Pancreas (tissue), 10 donors: ENCODE measurements at regions not wholly inside any gene's neighbourhood (a gene's known extent, or its start where the extent isn't known, plus 50 kb on each side); places are given as distances from the start of the nearest gene placed in this dataset.

Experiments
- ATAC-seq, 4 donors: fragments of 200-7000 bp; cut with Tn5 transposase; one replicate each; pipeline versions ENCODE4 v1.8.0 to v1.9.1; 2020; ENCODE audit warnings: mild to moderate bottlenecking in 4 of 4, moderate library complexity in 4 of 4
- DNase-seq, 6 donors: peaks; one replicate each; pipeline ENCODE4 v3.0.0-alpha.2; 2020
- FAIRE-seq: peaks from 2 replicates; lab custom pipeline; 2012; peaks lifted over from hg19 to GRCh38; lab: Jason Lieb, UNC
- H3K27ac ChIP-seq, 4 donors: fragments of 200-600 bp; sonication (generic); 1 replicate in 3 of 4; 2 replicates in 1 of 4; pipeline versions ENCODE4 v1.5.0 to v1.8.0; 2020
- H3K27me3 ChIP-seq, 4 donors: fragments of 200-600 bp; one replicate each; pipeline ENCODE4 v1.8.0; 2021
- H3K36me3 ChIP-seq, 3 donors: fragments of 200-600 bp; sonication (generic) in 1 of 3; one replicate each; pipeline versions ENCODE4 v1.5.0 to v1.8.0; 2020 to 2021
- H3K4me1 ChIP-seq, 3 donors: fragments of 200-600 bp; one replicate each; pipeline ENCODE4 v1.8.0; 2021
- H3K4me3 ChIP-seq, 4 donors: fragments of 200-600 bp; sonication (generic) in 2 of 4; one replicate each; pipeline versions ENCODE4 v1.5.0 to v1.8.0; 2020 to 2021
- H3K9me3 ChIP-seq, 4 donors: fragments of 200-600 bp; one replicate each; pipeline ENCODE4 v1.8.0; 2021
- CTCF ChIP-seq, 4 donors: fragments of 200-600 bp; sonication (generic) in 3 of 4; IDR thresholded peaks; one replicate each; pipeline versions ENCODE4 v1.5.0 to v1.8.0; 2021; ENCODE audit warnings: antibody characterized with exemption in 4 of 4
- WGBS, 2 donors: extraction: QIAGEN DNeasy Blood & Tissue Kit; methylation state at CpG; one replicate each; pipeline ENCODE4 v1.1.7; 2013; 5-methylcytosine and 5-hydroxymethylcytosine counted together
- intact Hi-C, 3 donors: fragments of 100-400 bp; cut with DNase I; formaldehyde crosslinking; loops; one replicate each; pipeline versions ENCODE4 v1.11.1 to v1.14.2; 2022
- donor health status: healthy with polysubstance abuse.
- donor health status: DM: no; HTN: no; CAD: no; lungs with moderate emphysema.
- donor health status: DM: no; HTN: no; CAD: no.
- donor health status: control.
- donor health status: control.
- donor health status: Bipolar disorder and iron deficiency.
- donor health status: DM: yes; HTN: yes; CAD: no.
- donor health status: DM: no; HTN: no; CAD: no.
- donor health status: DM: no; HTN: no; CAD: no.
- donor health status: DM: yes; HTN: yes; CAD: no.

GRCh38 chr2:145305889-145306288 lies 786.0 kb upstream of the ZEB2 start:
- Histone ChIP-seq H3K4me1 (no peaks in the 10 kb centered on the region), H3K27me3 (no peaks in the 10 kb centered on the region), H3K9me3 (peaks cover 0 to 3% (median 0%) of the 10 kb centered on the region in 4 donors), H3K4me3 (no peak overlapping the region), H3K27ac (no peak overlapping the region), H3K36me3 (no peaks in the 10 kb centered on the region)
- intact Hi-C loops, result no loop called here
- 65 to 90% methylated on average over 1 of the region's 1 CpG for WGBS, 2 donors
- TF ChIP-seq CTCF (IDR thresholded peaks at IDR 0.05), result no peak
- DNase-seq, result no peak
- no peak for ATAC-seq
- no peak for FAIRE-seq

DNA sequence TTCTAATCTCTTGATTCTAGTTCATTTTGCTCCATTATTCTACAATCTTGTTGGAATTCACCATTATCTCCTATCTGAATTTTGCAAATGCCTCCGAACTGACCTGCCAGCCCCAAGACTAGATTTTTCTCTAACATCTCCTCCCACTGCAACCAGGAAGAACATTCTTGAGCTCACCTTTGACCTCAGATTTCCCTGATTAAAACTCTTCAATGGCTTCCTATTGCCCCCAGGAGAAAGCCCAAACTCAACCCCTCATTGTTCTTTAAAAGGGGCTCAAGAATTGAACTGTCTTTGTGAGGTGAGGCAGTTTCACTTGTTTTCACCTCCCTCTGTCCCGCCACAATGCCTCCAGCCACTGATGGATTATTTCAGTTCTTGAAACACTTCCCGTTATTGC lies 784.6 kb upstream of the ZEB2 start:
- Histone ChIP-seq H3K4me3 (no peak overlapping the region), H3K36me3 (no peaks in the 10 kb centered on the region), H3K27me3 (no peaks in the 10 kb centered on the region), H3K4me1 (no peaks in the 10 kb centered on the region), H3K27ac (no peak overlapping the region), H3K9me3 (peaks cover 0 to 3% (median 0%) of the 10 kb centered on the region in 4 donors)
- intact Hi-C loops, result no loop called here
- 85 to 91% methylated on average over 3 of the region's 3 CpGs for WGBS, 2 donors
- DNase-seq, result no peak
- FAIRE-seq, result no peak
- no peak for TF ChIP-seq CTCF (IDR thresholded peaks at IDR 0.05)
- ATAC-seq, result no peak

GRCh38 chr2:145303536-145303935 lies 783.6 kb upstream of the ZEB2 start:
- no peak overlapping the region for H3K27ac ChIP-seq
- no peak for DNase-seq
- ATAC-seq, result no peak
- no peaks in the 10 kb centered on the region for H3K4me1 ChIP-seq
- no peak overlapping the region for H3K4me3 ChIP-seq
- no peak for FAIRE-seq
- H3K9me3 ChIP-seq, result peaks cover 0 to 3% (median 0%) of the 10 kb centered on the region in 4 donors
- H3K27me3 ChIP-seq, result no peaks in the 10 kb centered on the region
- no peaks in the 10 kb centered on the region for H3K36me3 ChIP-seq
- intact Hi-C loops, result no loop called here
- no peak for TF ChIP-seq CTCF (IDR thresholded peaks at IDR 0.05)
- 23 to 26% methylated on average over 2 of the region's 2 CpGs for WGBS, 2 donors

GRCh38 chr2:145302886-145303285 lies 783.0 kb upstream of the ZEB2 start:
- H3K9me3 ChIP-seq, result peaks cover 0 to 3% (median 0%) of the 10 kb centered on the region in 4 donors
- H3K4me3 ChIP-seq, result no peak overlapping the region
- TF ChIP-seq CTCF (IDR thresholded peaks at IDR 0.05), result no peak
- FAIRE-seq (no peak), ATAC-seq (no peak), DNase-seq (no peak)
- intact Hi-C loops, result no loop called here
- H3K36me3 ChIP-seq, result no peaks in the 10 kb centered on the region
- no peaks in the 10 kb centered on the region for H3K27me3 ChIP-seq
- H3K4me1 ChIP-seq, result no peaks in the 10 kb centered on the region
- 45 to 46% methylated on average over 2 of the region's 2 CpGs for WGBS, 2 donors
- H3K27ac ChIP-seq, result no peak overlapping the region

DNA sequence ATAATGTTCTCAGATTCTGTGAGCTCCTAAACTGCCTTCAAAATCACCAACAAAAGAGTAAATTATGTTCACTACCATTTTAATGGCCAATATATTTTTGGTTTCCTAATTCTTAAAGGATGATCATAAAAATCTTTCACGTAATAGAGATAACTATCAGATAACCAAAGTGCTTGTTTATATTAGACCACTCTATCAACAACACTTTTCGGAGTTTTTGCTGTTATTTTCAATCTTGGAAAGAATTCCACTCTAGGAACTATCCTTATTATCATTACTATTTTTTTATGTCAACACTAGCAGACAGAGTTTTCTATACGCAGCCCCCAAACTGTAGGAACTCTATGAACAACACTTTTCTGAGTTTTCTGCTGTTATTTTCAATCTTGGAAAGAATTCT lies 782.5 kb upstream of the ZEB2 start:
- 68 to 70% methylated on average over 3 of the region's 3 CpGs for WGBS, 2 donors
- Histone ChIP-seq H3K4me1 (no peaks in the 10 kb centered on the region), H3K27ac (no peak overlapping the region), H3K27me3 (no peaks in the 10 kb centered on the region), H3K4me3 (no peak overlapping the region), H3K9me3 (peaks cover 0 to 3% (median 0%) of the 10 kb centered on the region in 4 donors), H3K36me3 (no peaks in the 10 kb centered on the region)
- ATAC-seq (no peak), FAIRE-seq (no peak), DNase-seq (no peak)
- intact Hi-C loops, result no loop called here
- no peak for TF ChIP-seq CTCF (IDR thresholded peaks at IDR 0.05)
